Stimulated activated CD4-positive, alpha-beta T cell treated with anti-CD3 and anti-CD28 coated beads, Interleukin-4, amount 100 ng/mL, for 24 hours (primary cell): ENCODE measurements at regions not wholly inside any gene's neighbourhood (a gene's known extent, or its start where the extent isn't known, plus 50 kb on each side); places are given as distances from the start of the nearest gene placed in this dataset.

Source experiments
- DNase-seq: peaks from one replicate; pipeline ENCODE4 v3.0.0-alpha.2; 2020

DNA sequence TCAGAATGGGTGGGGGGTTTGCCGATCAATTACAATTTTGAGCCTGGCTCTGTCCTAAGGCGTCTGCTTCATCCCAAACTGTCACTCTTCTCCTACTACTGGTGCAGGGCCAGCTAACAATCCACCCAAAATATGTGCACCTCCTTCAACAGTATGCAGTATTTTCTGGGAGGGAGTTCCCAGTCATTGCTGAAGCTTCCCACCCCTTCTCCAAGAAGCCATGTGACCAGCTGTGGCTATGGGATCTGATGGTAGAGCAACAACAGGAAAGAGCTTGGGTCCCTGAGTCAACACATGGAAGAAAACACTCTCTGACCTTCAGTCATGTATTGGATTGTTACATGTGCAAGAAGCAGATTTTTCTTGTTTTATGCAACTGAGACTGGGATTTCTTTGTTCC, 185.7 kb upstream of the GHITM start:
- DNase-seq = no peak

DNA sequence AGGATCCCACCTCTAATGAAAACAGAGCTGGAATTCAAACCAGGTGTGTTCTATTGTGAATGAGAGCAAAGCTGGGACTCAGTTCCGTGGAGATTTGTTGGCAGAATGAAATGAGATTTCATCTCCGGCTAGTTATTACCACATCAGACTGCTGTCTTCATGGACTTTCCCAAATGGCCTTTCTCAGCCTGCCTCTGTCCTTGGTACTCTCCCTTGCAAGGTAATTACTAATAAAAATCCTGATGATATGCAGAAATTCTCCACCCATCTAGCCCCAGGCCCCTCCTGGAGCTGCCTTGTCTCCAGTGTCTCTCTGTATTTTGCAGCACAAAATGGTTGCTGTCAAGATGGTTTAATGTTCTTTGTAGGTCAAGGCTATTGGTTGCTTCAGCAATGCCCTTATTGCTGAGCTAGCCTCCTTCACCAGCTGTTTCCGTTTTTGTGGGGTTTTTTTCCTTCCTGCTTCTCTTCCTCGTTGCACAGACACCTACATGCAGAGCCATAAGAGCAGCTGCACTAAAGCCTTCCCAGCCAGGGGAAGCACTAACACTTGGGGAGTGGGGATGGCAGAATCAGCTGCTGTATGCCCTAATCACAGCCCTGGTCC, 185.0 kb upstream of the GHITM start:
- no peak for DNase-seq

DNA sequence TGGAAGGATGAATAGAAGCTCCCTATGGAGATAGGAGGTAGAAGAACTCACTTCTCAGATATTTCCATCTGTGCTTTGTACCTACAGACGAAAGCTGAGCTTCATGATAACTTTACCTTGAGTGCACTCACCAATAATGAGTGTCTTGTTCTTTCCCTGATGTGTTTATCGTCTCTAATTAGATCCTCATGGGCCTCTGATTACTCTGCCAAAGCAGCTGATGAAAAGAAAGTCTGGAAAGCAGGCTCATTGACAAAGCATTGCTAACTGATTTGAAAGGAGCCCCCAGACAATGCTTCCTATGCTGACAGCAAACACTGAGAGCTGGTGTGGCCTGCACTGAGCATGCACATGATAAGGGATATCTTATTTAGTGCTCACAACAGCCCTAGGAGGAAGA, 183.9 kb upstream of the GHITM start:
- no peak for DNase-seq

DNA sequence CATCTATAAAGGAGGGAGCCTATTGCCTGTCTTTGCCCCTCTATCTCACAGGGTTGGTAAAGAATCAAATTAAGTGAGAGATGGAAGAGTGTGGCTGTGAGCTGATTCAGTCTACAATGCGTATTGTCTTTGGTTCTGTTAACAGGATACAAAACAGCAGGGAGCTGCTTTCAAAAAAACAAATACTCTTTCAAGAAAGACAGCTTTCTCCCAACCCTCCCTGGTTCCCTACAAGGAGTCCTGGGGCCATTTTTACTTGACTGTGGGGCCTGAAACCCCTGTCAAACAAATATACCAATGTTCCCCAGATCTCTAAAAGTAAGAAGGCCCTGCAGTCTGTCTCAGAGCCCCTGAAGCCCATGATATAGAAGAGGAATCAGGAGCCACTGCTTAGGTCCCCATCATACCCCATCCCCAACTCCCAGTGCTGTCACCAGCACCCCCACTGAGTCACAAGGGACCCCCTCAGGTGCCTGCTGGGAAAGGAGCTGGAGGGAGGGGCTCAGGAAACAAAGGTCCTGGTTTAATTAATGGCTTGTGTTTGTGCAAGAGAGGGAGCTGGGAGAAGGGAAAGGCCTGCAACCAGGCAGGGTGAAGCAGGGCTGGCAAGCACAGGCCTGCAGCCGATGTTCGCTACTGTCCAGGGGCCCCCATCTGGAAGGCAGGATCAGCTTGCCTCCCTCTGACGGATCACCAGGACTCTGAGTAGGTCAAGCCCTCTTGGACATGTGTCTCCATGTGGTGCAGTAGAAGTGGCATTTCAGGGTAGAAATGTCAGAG, 182.0 kb upstream of the GHITM start:
- no peak for DNase-seq

DNA sequence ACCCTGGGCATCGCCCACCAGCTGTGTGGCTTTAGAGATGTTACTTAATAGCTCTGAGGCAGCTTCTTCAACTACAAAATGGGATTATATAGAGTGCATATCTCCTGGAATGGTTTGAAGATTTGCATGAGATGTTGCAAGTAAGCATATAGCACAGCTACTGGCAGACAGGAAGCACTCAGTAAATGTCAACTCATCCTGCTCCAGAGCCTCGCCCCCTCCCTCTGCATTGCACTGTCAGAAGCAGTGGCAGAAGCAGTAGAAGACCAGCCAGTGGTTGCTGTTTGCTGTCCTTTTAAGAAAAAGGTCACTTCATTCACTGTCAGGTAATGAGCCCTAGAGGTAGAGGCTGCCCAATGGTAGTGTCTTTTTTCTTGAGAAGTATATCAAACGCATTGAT, 180.0 kb upstream of the GHITM start:
- no peak for DNase-seq

DNA sequence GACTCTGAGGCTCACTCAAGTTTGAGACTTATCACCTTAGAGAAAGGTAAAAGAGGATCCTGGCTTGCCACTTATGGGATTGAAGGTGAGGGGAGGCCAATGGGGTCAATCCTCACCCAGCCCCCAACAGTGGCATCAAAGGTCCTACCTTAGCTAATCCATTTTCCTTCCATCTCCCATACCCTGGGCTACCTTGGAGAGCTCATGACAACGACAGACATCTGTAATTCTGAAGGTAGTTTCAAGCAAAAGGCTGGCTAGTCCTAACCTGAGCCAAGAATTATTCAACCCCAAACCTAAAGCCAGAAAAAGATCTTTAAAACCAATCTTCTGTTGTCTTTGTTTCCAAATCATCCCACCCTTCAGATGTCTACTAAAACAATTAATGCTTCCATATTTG, 179.2 kb upstream of the GHITM start:
- DNase-seq = no peak

DNA sequence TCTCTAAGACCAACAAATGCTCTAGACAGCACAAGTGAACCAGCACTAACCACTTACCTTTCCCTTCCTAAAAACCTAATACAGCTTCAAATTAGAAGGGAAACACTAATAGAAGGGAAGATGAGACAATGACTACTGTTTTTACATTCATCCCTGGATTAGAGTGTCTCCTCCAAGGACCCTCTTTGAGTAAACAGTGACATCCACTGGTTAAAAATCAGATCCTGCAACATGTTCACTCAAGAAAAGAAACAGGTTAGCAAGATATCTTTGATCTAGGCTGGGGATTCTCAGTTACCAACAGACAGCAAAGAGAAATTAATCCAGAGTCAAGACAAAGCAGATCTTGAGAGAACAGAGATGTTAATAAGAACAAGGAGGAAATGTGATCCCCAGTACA, 177.7 kb upstream of the GHITM start:
- no peak for DNase-seq

DNA sequence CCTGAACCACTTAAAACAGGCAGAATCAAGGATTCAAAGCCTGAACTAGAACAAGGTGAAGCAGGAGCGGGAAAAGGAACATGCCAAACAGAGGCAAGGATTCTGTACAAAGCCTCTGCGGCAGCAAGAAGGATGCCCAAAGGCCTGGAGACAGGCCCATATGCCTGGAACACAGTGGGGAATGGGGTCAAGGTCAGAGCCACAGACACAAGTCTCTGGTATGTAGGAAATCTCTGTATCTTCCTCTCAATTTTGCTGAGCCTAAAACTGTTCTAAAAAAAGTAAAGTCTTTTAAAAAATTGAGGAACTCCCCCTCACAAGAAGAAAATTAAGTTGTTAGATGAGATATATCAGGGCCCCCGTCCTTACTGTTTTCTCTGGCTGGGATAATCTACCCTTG, 175.9 kb upstream of the GHITM start:
- DNase-seq = no peak

DNA sequence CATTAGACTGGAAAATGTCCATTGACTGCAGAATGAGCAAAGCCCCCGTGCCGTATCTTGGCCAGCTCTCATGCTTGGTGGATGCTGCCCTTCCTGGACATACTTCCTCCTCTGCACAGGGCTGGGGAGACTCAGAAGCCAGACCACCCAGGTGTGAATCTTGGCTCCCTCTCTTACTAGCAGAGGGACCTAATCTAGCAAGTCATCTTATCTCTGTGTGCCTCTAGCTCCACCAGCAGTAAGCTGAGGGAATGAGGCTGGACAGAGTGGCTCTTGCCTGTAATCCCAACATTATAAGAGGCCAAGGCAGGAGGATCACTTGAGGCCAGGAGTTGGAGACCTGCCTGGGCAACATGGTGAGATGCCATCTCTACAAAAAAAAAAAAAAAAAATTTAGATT, 173.8 kb upstream of the GHITM start:
- no peak for DNase-seq

DNA sequence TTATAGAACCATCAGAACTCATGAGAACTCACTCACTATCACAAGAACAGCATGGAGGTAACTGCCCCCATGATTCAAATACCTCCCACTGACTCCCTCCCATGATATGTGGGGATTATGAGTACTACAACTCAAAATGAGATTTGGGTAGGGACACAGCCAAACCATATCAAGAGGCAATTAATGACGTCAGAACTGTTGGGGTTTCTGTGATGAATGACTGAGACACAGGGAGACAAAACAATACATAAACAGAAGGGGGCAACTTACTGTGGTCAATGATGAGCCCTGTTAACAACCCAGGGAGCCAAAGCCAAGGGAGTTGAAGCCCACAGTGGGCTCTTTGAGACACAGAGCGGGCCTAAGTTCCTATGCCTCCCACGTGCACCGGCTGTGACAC, 171.3 kb upstream of the GHITM start:
- DNase-seq = no peak

DNA sequence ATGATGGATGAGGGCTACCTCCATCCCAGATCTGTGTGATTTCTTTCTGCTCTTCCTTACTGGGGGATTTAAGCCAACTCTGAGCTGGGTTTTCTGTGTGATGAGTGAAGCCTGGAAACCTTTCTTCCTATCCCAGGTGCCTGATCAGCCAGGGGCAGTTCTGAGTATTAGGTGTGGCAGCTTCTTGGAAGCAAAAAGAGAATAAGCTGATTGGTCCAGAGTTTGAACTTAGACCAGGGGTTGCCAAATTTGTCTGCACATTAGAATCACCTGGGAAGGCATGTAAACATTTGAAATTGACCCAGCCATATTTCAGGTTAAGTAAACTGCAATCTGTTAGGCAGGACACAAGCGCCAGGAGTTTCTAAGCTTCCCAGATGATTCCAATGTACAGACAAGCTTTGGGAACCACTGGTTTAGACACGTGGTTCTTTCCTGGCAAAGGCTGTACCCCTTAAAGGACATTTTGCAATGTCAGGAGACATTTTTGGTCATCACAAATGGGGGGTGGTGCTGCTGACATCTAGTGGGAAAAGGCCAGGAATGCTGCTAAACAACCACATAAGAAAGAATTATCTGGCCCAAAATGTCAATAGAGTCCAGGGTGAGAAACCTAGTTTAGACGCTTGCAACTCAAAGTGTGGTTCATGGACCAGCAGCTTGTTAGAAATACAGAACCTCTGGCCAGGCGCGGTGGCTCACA, 160.5 kb upstream of the GHITM start:
- DNase-seq = no peak

DNA sequence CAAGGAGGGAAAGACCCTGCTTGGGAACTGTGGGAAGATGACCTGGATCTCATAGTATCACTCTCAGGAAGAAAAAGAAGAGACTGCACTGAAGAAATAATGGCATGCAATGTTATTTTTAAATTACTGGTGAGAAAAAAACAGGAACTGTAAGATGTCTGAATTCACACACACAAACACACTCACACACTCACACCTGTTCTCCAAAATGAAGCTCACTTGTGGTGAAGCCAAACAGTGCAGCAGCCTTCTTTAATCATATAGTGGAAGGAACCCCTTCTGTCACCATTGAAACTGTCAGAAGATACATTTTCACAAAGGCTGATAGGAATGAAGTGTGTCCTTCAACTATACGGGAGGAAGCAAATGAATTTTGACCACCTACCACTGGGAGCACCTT, 156.5 kb upstream of the GHITM start:
- DNase-seq = no peak

DNA sequence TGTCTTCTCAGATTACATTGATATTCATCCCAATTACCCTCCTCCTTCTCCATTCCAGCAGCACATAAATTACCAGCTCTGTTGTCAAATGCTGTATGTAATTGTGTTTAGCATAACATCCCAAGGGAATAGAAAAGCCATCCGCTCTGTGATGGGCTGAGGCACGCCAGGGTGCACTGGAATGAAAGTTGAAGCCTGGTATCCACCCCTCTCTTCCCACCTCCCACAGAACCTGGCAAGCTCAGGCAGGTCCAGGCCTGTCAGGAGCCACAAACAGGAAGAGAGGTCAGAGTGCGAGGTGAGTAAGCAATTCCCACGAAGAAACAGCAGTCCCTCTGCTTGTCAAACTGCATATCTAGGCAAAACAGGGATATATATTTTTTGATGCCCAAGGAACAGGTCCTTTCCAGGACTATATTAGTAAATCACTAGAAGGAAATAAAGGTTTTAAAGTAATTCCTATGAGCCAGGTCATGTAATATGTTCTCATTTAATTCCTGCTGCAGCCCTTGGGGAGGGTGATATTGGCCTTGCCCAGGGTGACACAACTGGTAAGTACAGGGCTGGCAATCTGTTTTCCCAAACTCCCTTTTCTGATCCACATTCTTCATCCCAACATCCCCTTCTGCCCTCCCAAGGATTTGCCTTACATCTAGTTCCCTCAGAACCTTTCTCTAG, 155.6 kb upstream of the GHITM start:
- no peak for DNase-seq

DNA sequence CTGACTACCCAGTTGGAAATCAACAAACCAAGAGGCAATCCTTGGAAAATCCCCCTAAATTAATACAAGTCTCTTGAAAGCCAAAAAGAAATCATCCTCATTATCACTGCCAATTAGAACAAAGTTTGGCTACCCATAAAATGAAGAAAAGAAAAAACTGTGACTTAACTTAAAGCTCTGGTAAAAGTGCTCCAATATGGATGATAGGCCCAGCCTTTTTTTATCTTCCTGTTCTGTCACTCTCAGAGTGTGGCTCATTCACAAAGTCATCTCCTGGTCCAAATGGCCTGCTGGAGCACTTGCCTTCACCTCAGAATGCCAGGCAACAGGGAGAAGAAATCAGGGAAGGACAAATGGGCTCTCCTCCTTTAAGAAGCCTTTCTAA, 155.1 kb upstream of the GHITM start:
- no peak for DNase-seq

DNA sequence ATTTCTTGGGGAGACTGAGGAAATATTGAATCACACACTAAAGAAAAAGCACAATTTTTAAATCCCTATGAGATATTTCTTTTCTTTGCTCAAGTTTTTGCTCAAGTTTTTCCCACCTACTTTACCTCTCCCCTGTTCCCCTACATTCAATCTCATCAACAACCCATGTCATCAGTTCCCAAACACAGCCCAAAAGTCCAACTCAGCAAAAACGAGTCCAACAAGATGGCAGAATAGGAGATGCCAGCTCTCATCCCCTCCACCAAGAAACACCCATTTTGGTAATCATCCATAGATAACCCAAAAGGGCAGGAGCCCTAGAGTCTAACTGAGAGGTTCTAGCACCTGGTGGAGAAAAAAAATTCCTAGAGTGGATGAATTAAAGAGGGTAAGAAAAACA, 152.5 kb upstream of the GHITM start:
- DNase-seq = no peak

DNA sequence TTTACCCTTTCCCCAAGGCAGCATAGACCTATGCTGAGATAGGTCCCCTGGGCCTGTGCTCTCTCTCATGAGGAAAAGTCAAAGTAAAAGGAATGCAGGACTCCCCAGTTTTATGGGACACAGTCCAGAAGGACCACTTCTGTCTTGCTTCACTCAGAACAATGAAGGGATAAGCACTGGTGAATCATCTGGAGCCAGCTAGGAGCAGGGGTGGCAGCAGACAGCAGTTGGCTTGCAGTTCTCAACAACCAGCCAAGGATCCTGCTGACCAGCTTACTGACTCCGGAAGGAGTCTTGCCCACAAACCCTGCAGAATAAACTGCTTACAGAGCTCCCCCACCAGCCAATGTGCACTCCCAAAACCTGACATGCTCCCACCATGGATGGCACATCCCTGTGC, 152.1 kb upstream of the GHITM start:
- no peak for DNase-seq

DNA sequence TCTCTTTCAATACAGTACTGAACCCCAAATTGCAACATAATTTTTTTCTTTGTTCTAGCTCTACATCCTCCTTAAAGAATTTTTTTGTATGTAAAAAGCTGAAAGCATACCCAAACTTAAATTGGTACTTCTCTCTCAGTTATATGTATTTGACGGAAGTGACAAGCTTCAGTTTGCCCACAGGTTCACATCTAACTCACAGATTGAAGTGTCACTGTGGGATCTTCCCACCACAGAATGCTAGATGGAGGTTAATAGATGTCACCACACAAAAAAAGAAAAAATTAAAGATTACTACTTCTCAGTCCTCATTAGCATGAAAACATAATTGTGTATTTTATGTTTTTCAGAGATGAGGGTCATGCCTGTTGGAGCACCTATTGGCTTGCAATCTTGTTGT, 150.9 kb upstream of the GHITM start:
- no peak for DNase-seq

DNA sequence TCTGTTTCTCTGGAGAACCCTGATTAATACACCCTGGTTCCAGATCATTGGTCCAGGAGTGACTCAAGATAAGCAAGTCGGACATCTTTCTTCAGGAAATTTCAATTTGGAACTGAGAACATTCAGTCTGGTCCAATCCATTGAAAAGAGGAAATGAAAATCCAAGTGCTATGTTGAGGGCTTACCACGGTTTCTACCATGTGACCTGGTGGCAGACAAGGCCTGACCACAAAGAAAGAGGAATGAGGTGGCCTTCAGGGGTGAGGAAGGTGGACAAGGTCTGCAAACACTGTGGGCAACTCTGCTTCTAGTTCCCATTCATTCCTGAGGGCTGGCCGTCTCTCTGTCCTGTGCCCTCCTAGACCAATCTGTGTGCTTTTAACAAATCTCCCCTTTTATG, 149.2 kb upstream of the GHITM start:
- no peak for DNase-seq

DNA sequence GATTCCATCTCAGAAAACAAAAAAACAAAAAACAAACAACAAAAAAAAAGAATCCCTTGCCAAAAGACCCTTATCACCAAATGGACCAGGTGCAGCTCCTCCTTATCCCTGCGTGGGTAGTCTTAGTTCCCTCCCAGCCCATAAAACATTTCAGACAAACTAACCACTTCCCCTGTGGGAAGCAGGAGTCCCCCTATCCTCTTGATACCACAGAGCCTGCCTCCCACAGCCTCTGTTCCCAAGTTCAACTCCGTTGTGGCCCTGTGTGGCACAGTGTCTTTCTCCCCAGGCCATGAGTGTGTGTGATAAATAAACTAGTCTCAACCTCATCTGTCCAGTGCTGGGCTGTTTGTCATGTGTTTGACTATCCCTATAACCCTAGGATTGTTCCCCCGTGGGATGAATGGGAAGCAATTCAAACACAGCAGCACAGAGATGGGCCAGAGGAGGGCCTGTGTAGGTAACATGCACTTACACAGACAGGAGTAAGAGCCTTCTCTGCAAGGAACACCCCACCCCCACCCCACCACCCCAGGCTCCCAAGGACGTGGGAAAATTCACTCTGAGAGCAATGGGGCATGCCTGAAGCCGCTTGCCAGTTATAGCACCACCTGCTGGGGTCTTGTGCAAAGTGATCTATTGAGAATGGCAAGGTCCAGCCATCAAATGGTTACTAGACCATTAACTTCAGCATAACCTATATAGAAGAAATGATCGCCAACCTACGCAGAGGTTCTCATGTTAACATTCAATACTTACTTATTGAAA, 147.1 kb upstream of the GHITM start:
- peak; percentile 6 for DNase-seq

DNA sequence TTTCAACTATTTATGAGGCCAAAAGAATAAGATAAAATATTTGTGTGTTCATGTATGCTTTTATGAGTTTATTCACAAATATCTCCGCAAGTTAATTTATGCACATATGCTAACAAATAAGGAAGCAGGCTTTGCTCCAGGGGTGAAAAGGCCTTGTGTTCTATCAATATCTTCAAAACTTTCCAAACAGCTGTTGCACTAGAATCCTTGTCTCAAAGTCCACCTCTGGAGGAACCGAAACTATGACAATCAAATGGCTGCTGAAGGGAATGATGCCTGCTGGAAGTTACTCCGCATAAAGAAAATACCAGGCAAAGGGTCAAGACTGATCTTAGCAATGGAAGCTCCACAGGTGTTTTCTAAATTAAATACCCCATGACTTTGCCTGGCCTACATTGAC, 145.0 kb upstream of the GHITM start:
- no peak for DNase-seq

DNA sequence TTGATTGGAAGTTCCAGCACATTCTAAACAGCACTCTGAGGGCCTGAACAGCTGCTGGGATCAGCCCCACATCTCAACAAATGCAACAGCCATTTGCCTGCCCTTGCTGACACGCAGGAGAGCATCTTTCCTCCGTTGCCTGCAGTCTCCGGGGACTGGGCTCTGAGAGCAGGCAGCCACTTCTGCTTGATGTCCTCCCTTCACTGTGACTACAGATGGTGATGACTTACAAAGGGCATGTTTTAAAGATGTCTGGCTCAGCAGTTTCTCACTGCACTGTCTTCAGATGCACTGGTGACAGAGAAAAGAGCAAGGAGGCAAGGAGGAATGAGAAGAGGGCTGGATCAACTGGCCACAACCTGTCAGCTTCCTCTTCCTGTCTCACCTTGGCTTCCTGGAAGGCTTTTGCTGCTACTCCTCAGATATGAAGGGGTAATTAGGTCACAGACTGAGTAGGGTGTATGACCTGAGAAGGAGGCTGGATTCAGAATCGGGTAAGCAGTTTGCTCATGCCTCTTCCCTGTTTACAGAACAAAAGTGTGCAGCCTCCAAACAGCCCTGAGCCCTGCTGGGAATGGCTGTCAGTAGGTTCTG, 143.5 kb upstream of the GHITM start:
- no peak for DNase-seq

DNA sequence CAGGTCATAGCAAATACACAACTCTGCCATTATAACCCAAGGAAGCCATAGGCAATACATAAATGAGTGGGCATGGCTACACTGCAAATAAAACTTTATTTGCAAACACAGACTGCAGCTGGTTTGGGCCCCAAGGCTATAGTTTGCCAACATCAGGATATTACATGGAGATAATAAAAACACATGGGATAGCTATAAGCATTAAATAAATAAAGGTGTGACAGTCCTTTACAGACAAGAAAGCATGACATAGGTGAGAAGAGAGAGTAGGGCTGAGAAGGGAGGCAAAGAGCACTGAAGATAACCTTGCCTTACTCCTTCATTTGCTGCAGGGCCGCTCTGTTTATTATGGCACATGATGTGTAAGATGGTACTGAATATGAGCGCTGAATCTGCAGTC, 135.1 kb upstream of the GHITM start:
- DNase-seq = no peak

DNA sequence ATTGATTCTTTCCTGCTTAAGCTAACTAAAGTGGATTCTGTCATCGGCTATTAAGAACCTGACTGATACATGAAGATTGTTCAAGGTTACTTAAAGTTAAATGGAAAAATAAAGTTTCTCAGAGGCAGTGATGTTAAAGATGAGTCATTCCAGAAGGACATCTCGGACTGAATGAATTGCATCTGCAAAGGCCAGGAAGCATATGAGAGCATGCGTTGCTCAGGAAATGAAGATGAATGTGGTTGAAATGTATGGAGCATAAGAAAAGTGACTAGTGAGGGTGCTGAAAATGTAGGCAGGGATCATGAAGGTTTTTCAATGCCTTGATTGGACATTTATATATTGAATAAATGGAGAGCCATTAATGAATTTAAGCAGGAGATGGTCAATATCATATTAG, 133.9 kb upstream of the GHITM start:
- no peak for DNase-seq
